ENCODE measurements at regions not wholly inside any gene's neighbourhood (a gene's known extent, or its start where the extent isn't known, plus 50 kb on each side); places are given as distances from the start of the nearest gene placed in this dataset.

- no peak for DNase-seq (ENCODE audit: low spot score)
Observed at GRCh38 chr3:178456621-178457285, 79.5 kb upstream of the KCNMB2 start.

- no peak for DNase-seq (ENCODE audit: low spot score)
Observed at GRCh38 chr3:178457511-178457910, 78.7 kb upstream of the KCNMB2 start.

DNA sequence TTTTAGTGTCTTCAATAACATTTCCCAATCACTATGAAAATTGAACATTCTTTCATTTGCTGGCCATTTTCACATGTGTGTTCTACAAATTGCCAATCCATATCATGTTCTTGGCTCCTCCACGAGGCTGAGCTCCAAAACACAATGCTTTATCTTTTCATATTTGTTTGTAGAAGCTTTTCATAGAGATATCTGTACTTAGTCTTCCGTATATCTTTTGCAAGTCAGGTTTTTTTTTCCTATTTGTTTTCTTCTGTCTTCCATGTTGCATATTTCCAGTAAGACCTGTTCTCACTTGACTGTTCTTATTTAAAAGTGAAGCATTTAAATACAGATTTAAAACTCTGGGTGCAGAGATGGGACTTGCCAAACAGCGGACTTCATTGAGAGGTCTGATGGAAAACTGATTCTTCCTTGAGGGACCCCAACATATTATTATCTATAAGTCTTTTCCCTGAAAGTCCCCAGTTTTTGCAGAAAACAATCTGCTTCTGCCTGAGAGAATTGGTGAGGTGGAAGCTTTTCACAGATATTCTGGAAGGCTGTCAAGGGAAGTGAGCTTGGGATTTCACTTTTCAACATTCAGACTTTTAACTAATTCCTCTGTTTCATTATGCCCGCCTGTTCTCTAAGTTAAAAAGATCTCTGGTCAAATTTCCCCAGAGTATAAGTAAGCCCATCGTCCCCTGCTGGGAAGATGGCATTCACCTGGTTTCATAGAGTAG is 77.8 kb upstream of the KCNMB2 start:
- no peak for DNase-seq (ENCODE audit: low spot score)

GRCh38 chr3:178459038-178459410 is 77.2 kb upstream of the KCNMB2 start:
- no peak for DNase-seq (ENCODE audit: low spot score)

- DNase-seq (ENCODE audit: low spot score) = no peak
Observed at GRCh38 chr3:178465260-178466180, 70.7 kb upstream of the KCNMB2 start.

DNA sequence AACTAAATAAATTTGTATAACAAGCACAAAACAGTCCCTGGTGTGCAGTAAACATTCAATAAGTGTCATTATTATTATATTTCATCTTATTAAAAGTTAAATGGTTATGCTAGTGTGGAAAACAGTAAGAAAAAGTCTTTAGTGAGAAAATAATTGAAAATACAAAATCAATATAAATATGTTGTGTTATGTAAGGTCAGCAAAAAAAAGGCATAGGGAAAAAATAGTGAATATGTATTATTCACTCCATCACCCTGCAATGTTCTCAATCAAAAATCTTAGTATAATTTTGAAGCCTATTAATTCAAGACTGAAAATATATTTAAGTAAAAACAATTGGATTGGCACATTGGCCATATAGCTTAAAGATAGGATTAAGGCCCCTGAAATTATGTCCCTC is 63.3 kb upstream of the KCNMB2 start:
- no peak for DNase-seq (ENCODE audit: low spot score)

DNA sequence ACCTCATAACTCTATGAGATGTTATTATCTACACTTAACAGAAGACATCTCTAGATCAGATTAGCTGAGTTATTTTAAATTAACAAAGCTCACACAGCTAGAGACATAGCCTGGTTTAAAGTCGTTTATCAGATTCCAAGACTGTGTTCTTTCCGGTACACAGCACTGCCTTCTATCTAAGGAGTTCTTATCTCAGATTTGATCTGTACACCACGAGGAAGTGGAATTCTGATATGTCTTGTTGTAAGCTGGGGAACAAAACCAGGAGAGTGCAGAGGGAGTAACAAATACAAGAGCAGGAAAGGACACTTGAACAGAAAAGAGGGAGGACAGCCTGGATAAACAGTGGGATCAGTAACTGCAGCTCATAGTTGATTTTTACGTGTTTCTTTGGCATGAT is 61.7 kb upstream of the KCNMB2 start:
- no peak for DNase-seq (ENCODE audit: low spot score)

- DNase-seq (ENCODE audit: low spot score) = no peak
Observed at GRCh38 chr3:178475062-178475461, 61.2 kb upstream of the KCNMB2 start.

DNA sequence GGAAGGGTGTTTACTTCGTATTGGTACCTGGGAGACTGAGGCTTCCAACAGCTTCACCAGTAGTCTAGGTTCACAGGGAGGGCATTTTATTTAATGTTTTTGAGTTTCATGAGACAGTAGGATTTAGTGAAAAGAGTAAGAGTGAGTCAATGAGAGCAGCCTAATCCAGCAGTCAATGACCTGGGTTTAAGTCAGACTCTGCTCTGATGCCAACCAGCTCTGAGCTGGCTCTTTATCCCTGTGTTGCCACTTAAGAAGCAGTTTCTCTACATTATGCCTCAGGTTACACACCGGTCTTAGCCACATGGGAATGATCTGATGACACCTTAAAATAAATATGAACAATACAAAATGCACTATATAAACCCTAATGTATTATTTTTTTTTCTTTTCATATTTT is 59.4 kb upstream of the KCNMB2 start:
- no peak for DNase-seq (ENCODE audit: low spot score)

GRCh38 chr3:178479446-178479845 is 56.8 kb upstream of the KCNMB2 start:
- DNase-seq (ENCODE audit: low spot score) = no peak

DNA sequence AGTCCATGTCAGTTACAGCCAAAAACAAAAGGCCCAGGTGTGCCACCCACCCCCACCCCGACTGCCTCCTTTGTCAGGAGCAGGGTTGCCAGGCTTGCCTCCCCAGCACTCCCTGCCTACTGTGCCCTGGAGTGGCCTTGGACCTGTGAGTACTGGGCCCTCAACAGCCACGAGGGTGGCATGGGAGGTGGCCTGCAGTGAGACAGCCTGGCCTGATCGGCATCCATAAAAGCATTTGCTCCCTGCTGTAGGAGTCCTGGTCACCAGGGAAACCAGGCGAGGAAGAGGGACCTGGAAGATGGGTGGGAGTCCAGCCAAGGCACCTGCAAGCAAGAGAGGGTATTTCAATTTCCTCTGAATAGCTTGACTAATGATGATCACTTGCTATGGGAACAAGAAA is 56.4 kb upstream of the KCNMB2 start:
- no peak for DNase-seq (ENCODE audit: low spot score)

- no peak for DNase-seq (ENCODE audit: low spot score)
Observed at GRCh38 chr3:178480274-178480673, 56.0 kb upstream of the KCNMB2 start.

GRCh38 chr3:178480795-178481194 is 55.4 kb upstream of the KCNMB2 start:
- DNase-seq (ENCODE audit: low spot score) = no peak

GRCh38 chr3:178482981-178483380 is 53.3 kb upstream of the KCNMB2 start:
- no peak for DNase-seq (ENCODE audit: low spot score)

GRCh38 chr3:178483704-178484103 is 52.5 kb upstream of the KCNMB2 start:
- no peak for DNase-seq (ENCODE audit: low spot score)

- no peak for DNase-seq (ENCODE audit: low spot score)
Observed at GRCh38 chr3:178485756-178486155, 50.5 kb upstream of the KCNMB2 start.

All from CD4-positive, alpha-beta T cell treated with Interleukin-2 at 100 ng/mL for 4 hours (primary cell).